IMR-90 (cell line): ENCODE measurements at regions not wholly inside any gene's neighbourhood (a gene's known extent, or its start where the extent isn't known, plus 50 kb on each side); places are given as distances from the start of the nearest gene placed in this dataset.

Experiments used
- ATAC-seq: fragments of 200-7000 bp; cut with Tn5 transposase; 2 replicates; pipeline ENCODE4 v1.9.1; 2020; ENCODE audit warnings: low read depth, mild to moderate bottlenecking, moderate library complexity
- BruUV-seq: library from RNA; stranded (reverse); fragments of 400-500 nt; replicated peaks from 2 replicates; lab custom pipeline; 2021; lab: Mats Ljungman, UMichigan
- CTCF ChIA-PET: fragments of 300-600 bp; formaldehyde crosslinking; extraction: SDS; loops from one replicate; lab custom pipeline; 2021; ENCODE audit warnings: antibody characterized with exemption; lab: Yijun Ruan, JAX
- POLR2A ChIA-PET: fragments of 300-600 bp; sonication (Branson Sonifier 250); formaldehyde crosslinking; loops from one replicate; lab custom pipeline; 2022; ENCODE audit warnings: antibody characterized with exemption; ENCODE audit not compliant: unreplicated experiment; lab: Charles Lee
- DNase-seq: peaks from one replicate; pipeline ENCODE4 v3.0.0; 2013
- H2AFZ ChIP-seq: replicated peaks from 2 replicates; pipeline ENCODE3; 2013; ENCODE audit warnings: low read length, mild to moderate bottlenecking; ENCODE audit not compliant: poor library complexity
- H2AK5ac ChIP-seq: 2 replicates; pipeline ENCODE4 v1.6.1; 2013; ENCODE audit warnings: low read depth, low read length, inconsistent platforms
- H2AK9ac ChIP-seq: replicated peaks from 2 replicates; pipeline ENCODE3; 2013; ENCODE audit warnings: mild to moderate bottlenecking, low read depth, low read length, moderate library complexity; ENCODE audit not compliant: poor library complexity
- H2BK120ac ChIP-seq: 2 replicates; pipeline ENCODE4 v1.6.1; 2013; ENCODE audit warnings: low read depth, low read length, inconsistent platforms
- H2BK15ac ChIP-seq: 3 replicates; pipeline ENCODE4 v1.6.1; 2013; ENCODE audit warnings: low read depth, low read length, inconsistent platforms
- H2BK20ac ChIP-seq: 2 replicates; pipeline ENCODE4 v1.6.1; 2013; ENCODE audit warnings: low read depth, mild to moderate bottlenecking, inconsistent platforms, low read length, moderate library complexity
- H2BK5ac ChIP-seq: 2 replicates; pipeline ENCODE4 v1.6.1; 2013; ENCODE audit warnings: mild to moderate bottlenecking, low read depth, low read length, inconsistent platforms; ENCODE audit not compliant: poor library complexity, severe bottlenecking
- H3K14ac ChIP-seq: replicated peaks from 2 replicates; pipeline ENCODE4 v1.6.1; 2013; ENCODE audit warnings: low read depth, low read length, inconsistent platforms
- H3K18ac ChIP-seq: 2 replicates; pipeline ENCODE4 v1.6.1; 2013; ENCODE audit warnings: low read depth, low read length, control low read depth
- H3K23ac ChIP-seq: 2 replicates; pipeline ENCODE4 v1.6.1; 2013; ENCODE audit warnings: low read depth, low read length, inconsistent platforms
- H3K27ac ChIP-seq: 2 replicates; pipeline ENCODE4 v1.5.1; 2013; ENCODE audit warnings: mild to moderate bottlenecking, control low read depth, low read length; ENCODE audit not compliant: insufficient read depth
- H3K27me3 ChIP-seq: 2 replicates; pipeline ENCODE4 v1.6.1; 2013; ENCODE audit warnings: low read length; ENCODE audit not compliant: control insufficient read depth, insufficient read depth
- H3K36me3 ChIP-seq: 2 replicates; pipeline ENCODE4 v1.6.1; 2013; ENCODE audit warnings: low read length, mixed read lengths; ENCODE audit not compliant: control insufficient read depth, insufficient read depth
- H3K4ac ChIP-seq: 2 replicates; pipeline ENCODE4 v1.6.1; 2013; ENCODE audit warnings: low read depth, low read length, inconsistent platforms
- H3K4me1 ChIP-seq: 2 replicates; pipeline ENCODE4 v1.6.1; 2013; ENCODE audit warnings: low read length, mixed read lengths; ENCODE audit not compliant: control insufficient read depth, insufficient read depth
- H3K4me2 ChIP-seq: 2 replicates; pipeline ENCODE4 v1.6.1; 2013; ENCODE audit warnings: low read depth, mild to moderate bottlenecking, control low read depth, low read length, moderate library complexity
- H3K4me3 ChIP-seq: 2 replicates; pipeline ENCODE4 v1.5.1; 2013; ENCODE audit warnings: low read depth, mild to moderate bottlenecking, control low read depth, low read length, moderate library complexity; ENCODE audit not compliant: insufficient read depth
- H3K56ac ChIP-seq: 2 replicates; pipeline ENCODE4 v1.6.1; 2013; ENCODE audit warnings: low read length, inconsistent platforms; ENCODE audit not compliant: insufficient read depth; ENCODE audit errors: extremely low read depth
- H3K79me1 ChIP-seq, 2 experiments: 2 replicates each; pipeline ENCODE4 v1.6.1; 2013; ENCODE audit warnings: low read length in 2 of 2, inconsistent platforms in 1 of 2, low read depth in 1 of 2
- H3K9ac ChIP-seq: 2 replicates; pipeline ENCODE4 v1.6.1; 2013; ENCODE audit warnings: low read depth, low read length, control low read depth
- H3K9me1 ChIP-seq: 2 replicates; pipeline ENCODE4 v1.6.1; 2013; ENCODE audit warnings: low read length, inconsistent platforms; ENCODE audit not compliant: insufficient read depth
- H3K9me3 ChIP-seq: 2 replicates; pipeline ENCODE4 v1.6.1; 2013; ENCODE audit warnings: low read length; ENCODE audit not compliant: control insufficient read depth, insufficient read depth
- H4K20me1 ChIP-seq: 2 replicates; pipeline ENCODE4 v1.6.1; 2013; ENCODE audit warnings: low read length, inconsistent platforms; ENCODE audit not compliant: insufficient read depth
- H4K5ac ChIP-seq: 2 replicates; pipeline ENCODE4 v1.6.1; 2013; ENCODE audit warnings: mild to moderate bottlenecking, low read depth, low read length, control low read depth
- H4K8ac ChIP-seq, 2 experiments: 2 replicates each; pipeline ENCODE4 v1.6.1; 2013; ENCODE audit warnings: low read depth in 2 of 2, low read length in 2 of 2, control low read depth in 1 of 2, inconsistent platforms in 1 of 2
- H4K91ac ChIP-seq: 2 replicates; pipeline ENCODE4 v1.6.1; 2013; ENCODE audit warnings: low read depth, low read length, inconsistent platforms; ENCODE audit not compliant: insufficient read depth
- BHLHE40 ChIP-seq: fragments of 150-350 bp; IDR thresholded peaks from 2 replicates; pipeline ENCODE4 v1.6.1; 2016; ENCODE audit warnings: mild to moderate bottlenecking, low read depth, low read length
- CEBPB ChIP-seq: IDR thresholded peaks from 2 replicates; pipeline ENCODE4 v1.6.1; 2012; ENCODE audit warnings: low read depth, low read length, improper control_type of control experiment
- CHD1 ChIP-seq: IDR thresholded peaks from 2 replicates; pipeline ENCODE4 v1.6.1; 2012; ENCODE audit warnings: low read depth, low read length, improper control_type of control experiment
- FOS ChIP-seq: fragments of 150-350 bp; IDR thresholded peaks from 2 replicates; pipeline ENCODE4 v1.6.1; 2016; ENCODE audit warnings: low read depth, low read length
- MAFK ChIP-seq: IDR thresholded peaks from 2 replicates; pipeline ENCODE4 v1.6.1; 2012; ENCODE audit warnings: low read depth, low read length, improper control_type of control experiment
- MAZ ChIP-seq: IDR thresholded peaks from 2 replicates; pipeline ENCODE4 v1.6.1; 2012; ENCODE audit warnings: low read depth, mild to moderate bottlenecking, low read length, improper control_type of control experiment, moderate library complexity, borderline replicate concordance
- MXI1 ChIP-seq: IDR thresholded peaks from 2 replicates; pipeline ENCODE4 v1.6.1; 2012; ENCODE audit warnings: low read depth, mild to moderate bottlenecking, low read length, moderate library complexity, borderline replicate concordance
- NFE2L2 ChIP-seq: fragments of 150-350 bp; IDR thresholded peaks from 2 replicates; pipeline ENCODE4 v1.6.1; 2016; ENCODE audit warnings: low read depth, mild to moderate bottlenecking, low read length
- POLR2A ChIP-seq: IDR thresholded peaks from 2 replicates; pipeline ENCODE4 v1.6.1; 2012; ENCODE audit warnings: mild to moderate bottlenecking, low read depth, low read length
- RAD21 ChIP-seq: IDR thresholded peaks from 2 replicates; pipeline ENCODE4 v1.6.1; 2012; ENCODE audit warnings: low read length, improper control_type of control experiment
- RCOR1 ChIP-seq: IDR thresholded peaks from 2 replicates; pipeline ENCODE4 v1.6.1; 2012; ENCODE audit warnings: mild to moderate bottlenecking, low read length, improper control_type of control experiment; ENCODE audit not compliant: insufficient replicate concordance
- RFX5 ChIP-seq: IDR thresholded peaks from 2 replicates; pipeline ENCODE4 v1.8.0; 2012; ENCODE audit warnings: low read depth, mild to moderate bottlenecking, low read length, moderate library complexity
- SMC3 ChIP-seq: fragments of 150-350 bp; IDR thresholded peaks from 2 replicates; pipeline ENCODE4 v1.6.1; 2016; ENCODE audit warnings: low read depth, mild to moderate bottlenecking, antibody characterized with exemption, low read length, moderate library complexity
- WGBS, 2 experiments: methylation state at CpG; one replicate each; pipeline versions ENCODE4 v1.1.5 to v1.1.7; 2013; ENCODE audit warnings: missing lambda C conversion rate in 2 of 2; ENCODE audit not compliant: insufficient read length in 1 of 2; ENCODE audit errors: extremely low coverage in 2 of 2; 5-methylcytosine and 5-hydroxymethylcytosine counted together
- dilution Hi-C: fragments of 300-500 bp; cut with HindIII; formaldehyde crosslinking; loops from one replicate; pipeline ENCODE4 v1.14.3; 2018; ENCODE audit warnings: low sequenced_read_pairs; ENCODE audit not compliant: unreplicated experiment
- in situ Hi-C: fragments of 300-500 bp; cut with MboI; formaldehyde crosslinking; loops from 3 replicates; pipeline ENCODE4 v1.14.3; 2019; ENCODE audit warnings: low sequenced_read_pairs, inconsistent platforms, mixed read lengths
- intact Hi-C: fragments of 100-400 bp; cut with micrococcal nuclease; formaldehyde crosslinking; loops from 2 replicates; pipeline ENCODE4 v1.10.0; 2022
- TF ChIP-seq, protein P1 (sequence below): fragments of 150-350 bp; IDR thresholded peaks from 2 replicates; pipeline ENCODE4 v1.6.1; 2017; ENCODE audit warnings: mild to moderate bottlenecking, antibody characterized with exemption, low read length, low read depth
- TF ChIP-seq, protein P2 (sequence below): fragments of 150-350 bp; IDR thresholded peaks from 2 replicates; pipeline ENCODE4 v1.6.1; 2016; ENCODE audit warnings: low read depth, mild to moderate bottlenecking, low read length, moderate library complexity, borderline replicate concordance
- TF ChIP-seq, protein P3 (sequence below): conservative IDR thresholded peaks from 2 replicates; pipeline ENCODE4 v1.5.1; 2012; ENCODE audit warnings: mild to moderate bottlenecking, low read depth, low read length, improper control_type of control experiment

GRCh38 chr5:114565139-114565538 is 203.3 kb downstream of the KCNN2 start:
- DNase-seq (no peak), ATAC-seq (no peak)
- dilution Hi-C loops, result no loop called here
- no peaks in the 10 kb centered on the region for H3K36me3 ChIP-seq
- H4K5ac ChIP-seq, result no peak overlapping the region
- no peak overlapping the region for H3K27ac ChIP-seq
- H2BK5ac ChIP-seq, result no peak overlapping the region
- intact Hi-C loops, result no loop called here
- H2AK5ac ChIP-seq, result no peak overlapping the region
- ChIA-PET CTCF (no interaction called here), POLR2A (no interaction called here)
- H3K4me1 ChIP-seq, result no peaks in the 10 kb centered on the region
- H3K4me2 ChIP-seq, result no peak overlapping the region
- no peak overlapping the region for H4K8ac ChIP-seq
- no peaks in the 10 kb centered on the region for H3K79me1 ChIP-seq
- no peak overlapping the region for H3K23ac ChIP-seq
- no peak overlapping the region for H2AFZ ChIP-seq
- no CpG with 5 or more reads among the region's 2 CpGs for WGBS, 2 experiments
- H4K20me1 ChIP-seq, result no peaks in the 10 kb centered on the region
- BruUV-seq, result no TSS peak
- TF ChIP-seq RAD21 (no peak), BHLHE40 (no peak), RCOR1 (no peak), POLR2A (no peak), NFE2L2 (no peak), MAFK (no peak), SMC3 (no peak), RFX5 (no peak), FOS (no peak), CHD1 (no peak), MXI1 (no peak), CEBPB (no peak), MAZ (no peak)
- TF ChIP-seq, protein P1, sequence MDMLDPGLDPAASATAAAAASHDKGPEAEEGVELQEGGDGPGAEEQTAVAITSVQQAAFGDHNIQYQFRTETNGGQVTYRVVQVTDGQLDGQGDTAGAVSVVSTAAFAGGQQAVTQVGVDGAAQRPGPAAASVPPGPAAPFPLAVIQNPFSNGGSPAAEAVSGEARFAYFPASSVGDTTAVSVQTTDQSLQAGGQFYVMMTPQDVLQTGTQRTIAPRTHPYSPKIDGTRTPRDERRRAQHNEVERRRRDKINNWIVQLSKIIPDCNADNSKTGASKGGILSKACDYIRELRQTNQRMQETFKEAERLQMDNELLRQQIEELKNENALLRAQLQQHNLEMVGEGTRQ, result no peak
- TF ChIP-seq, protein P2, sequence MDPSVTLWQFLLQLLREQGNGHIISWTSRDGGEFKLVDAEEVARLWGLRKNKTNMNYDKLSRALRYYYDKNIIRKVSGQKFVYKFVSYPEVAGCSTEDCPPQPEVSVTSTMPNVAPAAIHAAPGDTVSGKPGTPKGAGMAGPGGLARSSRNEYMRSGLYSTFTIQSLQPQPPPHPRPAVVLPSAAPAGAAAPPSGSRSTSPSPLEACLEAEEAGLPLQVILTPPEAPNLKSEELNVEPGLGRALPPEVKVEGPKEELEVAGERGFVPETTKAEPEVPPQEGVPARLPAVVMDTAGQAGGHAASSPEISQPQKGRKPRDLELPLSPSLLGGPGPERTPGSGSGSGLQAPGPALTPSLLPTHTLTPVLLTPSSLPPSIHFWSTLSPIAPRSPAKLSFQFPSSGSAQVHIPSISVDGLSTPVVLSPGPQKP, result no peak
- TF ChIP-seq, protein P3, sequence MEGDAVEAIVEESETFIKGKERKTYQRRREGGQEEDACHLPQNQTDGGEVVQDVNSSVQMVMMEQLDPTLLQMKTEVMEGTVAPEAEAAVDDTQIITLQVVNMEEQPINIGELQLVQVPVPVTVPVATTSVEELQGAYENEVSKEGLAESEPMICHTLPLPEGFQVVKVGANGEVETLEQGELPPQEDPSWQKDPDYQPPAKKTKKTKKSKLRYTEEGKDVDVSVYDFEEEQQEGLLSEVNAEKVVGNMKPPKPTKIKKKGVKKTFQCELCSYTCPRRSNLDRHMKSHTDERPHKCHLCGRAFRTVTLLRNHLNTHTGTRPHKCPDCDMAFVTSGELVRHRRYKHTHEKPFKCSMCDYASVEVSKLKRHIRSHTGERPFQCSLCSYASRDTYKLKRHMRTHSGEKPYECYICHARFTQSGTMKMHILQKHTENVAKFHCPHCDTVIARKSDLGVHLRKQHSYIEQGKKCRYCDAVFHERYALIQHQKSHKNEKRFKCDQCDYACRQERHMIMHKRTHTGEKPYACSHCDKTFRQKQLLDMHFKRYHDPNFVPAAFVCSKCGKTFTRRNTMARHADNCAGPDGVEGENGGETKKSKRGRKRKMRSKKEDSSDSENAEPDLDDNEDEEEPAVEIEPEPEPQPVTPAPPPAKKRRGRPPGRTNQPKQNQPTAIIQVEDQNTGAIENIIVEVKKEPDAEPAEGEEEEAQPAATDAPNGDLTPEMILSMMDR, result no peak
- H3K9me1 ChIP-seq, result no peaks in the 10 kb centered on the region
- no peaks in the 10 kb centered on the region for H3K27me3 ChIP-seq
- H2BK120ac ChIP-seq, result no peak overlapping the region
- H2AK9ac ChIP-seq, result no peak overlapping the region
- in situ Hi-C loops, result no loop called here
- H3K9ac ChIP-seq, result no peak overlapping the region
- H3K18ac ChIP-seq, result no peak overlapping the region
- H3K56ac ChIP-seq, result no peak overlapping the region
- no peak overlapping the region for H3K4ac ChIP-seq
- no peak overlapping the region for H2BK15ac ChIP-seq
- H3K4me3 ChIP-seq, result no peak overlapping the region
- H3K14ac ChIP-seq, result no peak overlapping the region
- no peak overlapping the region for H4K91ac ChIP-seq
- no peaks in the 10 kb centered on the region for H3K9me3 ChIP-seq
- H2BK20ac ChIP-seq, result no peak overlapping the region
